ENCODE measurements at regions not wholly inside any gene's neighbourhood (a gene's known extent, or its start where the extent isn't known, plus 50 kb on each side); places are given as distances from the start of the nearest gene placed in this dataset.
A peak's percentile ranks its signal among the peaks of the same experiment; 100 is the strongest.

DNA sequence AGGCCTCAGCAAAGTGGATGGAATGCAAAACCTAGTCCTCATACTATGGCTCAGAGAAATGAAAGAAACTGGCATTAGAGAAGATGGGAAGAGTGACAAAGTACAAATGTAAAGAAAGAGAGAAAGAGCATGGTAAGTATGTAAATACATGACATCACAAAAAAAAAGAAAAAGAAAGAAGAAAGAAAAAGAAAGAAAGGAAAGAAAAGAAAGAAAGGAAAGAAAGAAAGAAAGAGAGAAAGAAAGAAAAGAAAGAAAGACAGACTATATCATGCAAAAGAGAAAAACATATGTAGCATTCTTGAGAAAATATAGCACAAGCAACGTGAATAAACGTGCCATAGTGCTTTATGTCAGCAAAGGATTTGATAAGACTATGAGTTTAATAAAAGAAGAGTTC lies 76.1 kb upstream of the CACHD1 start:
- Histone ChIP-seq H4K20me1 (replicated peaks; ENCODE audit: control insufficient read depth, insufficient read depth, low read length) (no peaks in the 10 kb centered on the region), H3K27ac (ENCODE audit: extremely low read depth, low read depth, low read length) (no peak overlapping the region), H3K79me2 (ENCODE audit: control insufficient read depth, insufficient read depth, low read length) (no peaks in the 10 kb centered on the region), H3K27me3 (ENCODE audit: control insufficient read depth in 2 of 2, insufficient read depth in 2 of 2, low read length in 2 of 2) (no peaks in the 10 kb centered on the region), H3K9me1 (ENCODE audit: control insufficient read depth, insufficient read depth, low read length) (no peaks in the 10 kb centered on the region), H3K4me1 (replicated peaks in 1 of 2; ENCODE audit: control insufficient read depth in 2 of 2, insufficient read depth in 2 of 2, low read length in 2 of 2) (no peaks in the 10 kb centered on the region), H3K4me2 (ENCODE audit: insufficient read depth, low read length) (no peak overlapping the region), H2AFZ (ENCODE audit: low read depth, low read length) (no peak overlapping the region), H3K9me3 (replicated peaks; ENCODE audit: control insufficient read depth, insufficient read depth, low read depth, low read length) (no peaks in the 10 kb centered on the region), H3K9ac (ENCODE audit: insufficient read depth in 1 of 2, low read depth in 2 of 2, low read length in 2 of 2) (no peak overlapping the region), H3K36me3 (ENCODE audit: control insufficient read depth, insufficient read depth, low read length) (no peaks in the 10 kb centered on the region), H3K4me3 (no peak overlapping the region)
- ChIA-PET CTCF (ENCODE audit: low intra/inter-chr PET ratio) (no interaction called here), POLR2A (interaction anchor here (1.1 kb wide), 1 partner anchor 161 kb away, joined by 3 read pairs; no protein-coding TSS in a partner anchor)
- in situ Hi-C loops (cut with MboI) (no loop called here), intact Hi-C loops (cut with micrococcal nuclease) (no loop called here)
- ATAC-seq, result no peak
- BruUV-seq (replicated peaks), result no TSS peak
- 5% methylated on average over 2 of the region's 2 CpGs for WGBS (ENCODE audit: insufficient coverage, low coverage, missing lambda C conversion rate)
- no peak for DNase-seq (ENCODE audit: extremely low read depth in 1 of 4, low spot score in 3 of 4)
- TF ChIP-seq CAMTA2 (CRISPR knock-in tag; conservative IDR thresholded peaks at IDR 0.05), result no peak
- TF ChIP-seq, protein P1, sequence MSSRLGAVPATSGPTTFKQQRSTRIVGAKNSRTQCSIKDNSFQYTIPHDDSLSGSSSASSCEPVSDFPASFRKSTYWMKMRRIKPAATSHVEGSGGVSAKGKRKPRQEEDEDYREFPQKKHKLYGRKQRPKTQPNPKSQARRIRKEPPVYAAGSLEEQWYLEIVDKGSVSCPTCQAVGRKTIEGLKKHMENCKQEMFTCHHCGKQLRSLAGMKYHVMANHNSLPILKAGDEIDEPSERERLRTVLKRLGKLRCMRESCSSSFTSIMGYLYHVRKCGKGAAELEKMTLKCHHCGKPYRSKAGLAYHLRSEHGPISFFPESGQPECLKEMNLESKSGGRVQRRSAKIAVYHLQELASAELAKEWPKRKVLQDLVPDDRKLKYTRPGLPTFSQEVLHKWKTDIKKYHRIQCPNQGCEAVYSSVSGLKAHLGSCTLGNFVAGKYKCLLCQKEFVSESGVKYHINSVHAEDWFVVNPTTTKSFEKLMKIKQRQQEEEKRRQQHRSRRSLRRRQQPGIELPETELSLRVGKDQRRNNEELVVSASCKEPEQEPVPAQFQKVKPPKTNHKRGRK (tag; IDR thresholded peaks at IDR 0.05), result 0 out of 2 replicates have a peak, but pooled peaks have one; percentile 38
- FAIRE-seq, result no peak

DNA sequence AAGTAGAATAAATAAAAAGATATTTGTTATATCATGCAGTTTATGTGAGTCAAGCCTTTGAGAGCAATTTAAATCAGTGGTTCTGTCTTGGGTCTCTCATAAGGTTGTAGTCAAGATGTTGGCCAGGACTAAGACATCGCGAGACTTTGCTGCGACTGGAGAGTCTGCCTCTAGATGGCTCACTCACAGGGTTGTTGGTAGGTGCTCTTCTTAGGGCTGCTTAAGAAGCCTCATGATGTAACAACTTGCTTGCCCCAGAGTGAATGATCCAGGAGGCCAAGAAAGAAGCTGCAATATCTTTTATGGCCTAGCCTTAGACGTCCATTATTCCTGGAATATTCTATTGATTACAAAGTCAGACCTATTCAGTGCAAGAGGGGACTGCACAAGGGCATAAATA lies 73.1 kb upstream of the CACHD1 start:
- in situ Hi-C loops (cut with MboI), result no loop called here
- no peak for TF ChIP-seq KAT7 (CRISPR knock-in tag; IDR thresholded peaks at IDR 0.05; ENCODE audit: borderline replicate concordance)
- TF ChIP-seq, protein P2, sequence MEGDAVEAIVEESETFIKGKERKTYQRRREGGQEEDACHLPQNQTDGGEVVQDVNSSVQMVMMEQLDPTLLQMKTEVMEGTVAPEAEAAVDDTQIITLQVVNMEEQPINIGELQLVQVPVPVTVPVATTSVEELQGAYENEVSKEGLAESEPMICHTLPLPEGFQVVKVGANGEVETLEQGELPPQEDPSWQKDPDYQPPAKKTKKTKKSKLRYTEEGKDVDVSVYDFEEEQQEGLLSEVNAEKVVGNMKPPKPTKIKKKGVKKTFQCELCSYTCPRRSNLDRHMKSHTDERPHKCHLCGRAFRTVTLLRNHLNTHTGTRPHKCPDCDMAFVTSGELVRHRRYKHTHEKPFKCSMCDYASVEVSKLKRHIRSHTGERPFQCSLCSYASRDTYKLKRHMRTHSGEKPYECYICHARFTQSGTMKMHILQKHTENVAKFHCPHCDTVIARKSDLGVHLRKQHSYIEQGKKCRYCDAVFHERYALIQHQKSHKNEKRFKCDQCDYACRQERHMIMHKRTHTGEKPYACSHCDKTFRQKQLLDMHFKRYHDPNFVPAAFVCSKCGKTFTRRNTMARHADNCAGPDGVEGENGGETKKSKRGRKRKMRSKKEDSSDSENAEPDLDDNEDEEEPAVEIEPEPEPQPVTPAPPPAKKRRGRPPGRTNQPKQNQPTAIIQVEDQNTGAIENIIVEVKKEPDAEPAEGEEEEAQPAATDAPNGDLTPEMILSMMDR (IDR thresholded peaks at IDR 0.05 in 2 of 3, conservative IDR thresholded peaks at IDR 0.05 in 1 of 3; ENCODE audit: insufficient read depth in 2 of 3, low read depth in 1 of 3, low read length in 3 of 3), result peak in 1 of 3 experiments; percentile 9; a peak in 1 of 6 replicates
- peak; percentile 59; the same call in 1 of the 2 replicates for TF ChIP-seq CHD2 (IDR thresholded peaks at IDR 0.05; ENCODE audit: low read depth, low read length)
- H4K20me1 ChIP-seq (replicated peaks; ENCODE audit: control insufficient read depth, insufficient read depth, low read length), result no peaks in the 10 kb centered on the region
- no peaks in the 10 kb centered on the region for H3K79me2 ChIP-seq (ENCODE audit: control insufficient read depth, insufficient read depth, low read length)
- intact Hi-C loops (cut with micrococcal nuclease), result no loop called here
- ChIA-PET POLR2A (no interaction called here), CTCF (ENCODE audit: low intra/inter-chr PET ratio) (no interaction called here)
- H3K4me3 ChIP-seq, result no peak overlapping the region
- BruUV-seq (replicated peaks), result no TSS peak
- H3K36me3 ChIP-seq (ENCODE audit: control insufficient read depth, insufficient read depth, low read length), result no peaks in the 10 kb centered on the region
- peak in 1 of 4 experiments; percentile 12 for DNase-seq (ENCODE audit: extremely low read depth in 1 of 4, low spot score in 3 of 4)
- no peak overlapping the region for H3K9ac ChIP-seq (ENCODE audit: insufficient read depth in 1 of 2, low read depth in 2 of 2, low read length in 2 of 2)
- H3K4me2 ChIP-seq (ENCODE audit: insufficient read depth, low read length), result no peak overlapping the region; the same call in 1 of the 2 replicates
- peak; percentile 77 for ATAC-seq
- FAIRE-seq, result no peak
- H3K9me3 ChIP-seq (replicated peaks; ENCODE audit: control insufficient read depth, insufficient read depth, low read depth, low read length), result no peaks in the 10 kb centered on the region
- no peaks in the 10 kb centered on the region for H3K4me1 ChIP-seq (replicated peaks in 1 of 2; ENCODE audit: control insufficient read depth in 2 of 2, insufficient read depth in 2 of 2, low read length in 2 of 2)
- H2AFZ ChIP-seq (ENCODE audit: low read depth, low read length), result no peak overlapping the region
- WGBS (ENCODE audit: insufficient coverage, low coverage, missing lambda C conversion rate), result 0% methylated on average over 4 of the region's 4 CpGs
- H3K27ac ChIP-seq (ENCODE audit: extremely low read depth, low read depth, low read length), result no peak overlapping the region
- no peaks in the 10 kb centered on the region for H3K9me1 ChIP-seq (ENCODE audit: control insufficient read depth, insufficient read depth, low read length)
- no peaks in the 10 kb centered on the region for H3K27me3 ChIP-seq (ENCODE audit: control insufficient read depth in 2 of 2, insufficient read depth in 2 of 2, low read length in 2 of 2)

Data from K562 (cell line).